ENCODE measurements at regions not wholly inside any gene's neighbourhood (a gene's known extent, or its start where the extent isn't known, plus 50 kb on each side); places are given as distances from the start of the nearest gene placed in this dataset.

DNA sequence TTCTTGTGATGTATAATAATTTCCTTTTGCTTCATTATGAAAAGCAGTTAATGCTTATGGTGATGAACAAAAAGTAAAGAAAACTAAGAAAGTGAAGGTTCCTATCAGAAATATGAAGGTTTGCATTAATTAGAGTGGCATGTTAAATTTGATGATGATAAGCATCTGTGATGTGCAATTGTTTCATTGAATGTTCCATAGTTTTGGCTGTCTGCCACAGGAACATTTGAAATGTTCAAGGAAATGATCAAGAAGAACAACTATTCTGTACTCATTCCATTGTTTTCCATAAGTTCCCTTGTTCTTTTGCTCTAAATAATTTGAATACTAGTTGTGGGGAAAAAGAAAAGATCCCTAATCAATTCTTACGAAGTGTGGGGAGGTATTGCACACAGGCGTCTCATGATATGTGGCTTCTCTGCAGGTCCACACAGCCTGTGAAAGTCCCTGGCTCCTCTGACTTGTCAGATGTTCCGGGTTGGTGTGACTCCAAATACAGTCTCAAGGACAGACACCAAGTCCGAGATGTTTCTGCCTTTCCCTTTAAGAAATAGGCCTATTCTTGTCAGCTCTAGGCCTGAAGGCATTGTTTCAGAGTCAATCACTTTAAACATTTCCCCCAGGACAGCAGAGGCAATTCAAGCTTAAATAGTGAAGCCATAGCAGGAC is 152.6 kb upstream of the MAST4 start:
- TF ChIP-seq, protein P1, sequence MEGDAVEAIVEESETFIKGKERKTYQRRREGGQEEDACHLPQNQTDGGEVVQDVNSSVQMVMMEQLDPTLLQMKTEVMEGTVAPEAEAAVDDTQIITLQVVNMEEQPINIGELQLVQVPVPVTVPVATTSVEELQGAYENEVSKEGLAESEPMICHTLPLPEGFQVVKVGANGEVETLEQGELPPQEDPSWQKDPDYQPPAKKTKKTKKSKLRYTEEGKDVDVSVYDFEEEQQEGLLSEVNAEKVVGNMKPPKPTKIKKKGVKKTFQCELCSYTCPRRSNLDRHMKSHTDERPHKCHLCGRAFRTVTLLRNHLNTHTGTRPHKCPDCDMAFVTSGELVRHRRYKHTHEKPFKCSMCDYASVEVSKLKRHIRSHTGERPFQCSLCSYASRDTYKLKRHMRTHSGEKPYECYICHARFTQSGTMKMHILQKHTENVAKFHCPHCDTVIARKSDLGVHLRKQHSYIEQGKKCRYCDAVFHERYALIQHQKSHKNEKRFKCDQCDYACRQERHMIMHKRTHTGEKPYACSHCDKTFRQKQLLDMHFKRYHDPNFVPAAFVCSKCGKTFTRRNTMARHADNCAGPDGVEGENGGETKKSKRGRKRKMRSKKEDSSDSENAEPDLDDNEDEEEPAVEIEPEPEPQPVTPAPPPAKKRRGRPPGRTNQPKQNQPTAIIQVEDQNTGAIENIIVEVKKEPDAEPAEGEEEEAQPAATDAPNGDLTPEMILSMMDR (IDR thresholded peaks at IDR 0.05) = no peak
- no peak for TF ChIP-seq POLR2A (IDR thresholded peaks at IDR 0.05)
